GM18861 (cell line): ENCODE measurements at regions not wholly inside any gene's neighbourhood (a gene's known extent, or its start where the extent isn't known, plus 50 kb on each side); places are given as distances from the start of the nearest gene placed in this dataset.
"Not testable (repeated sequence)": the region's sequence is repeated elsewhere in the genome, so short reads cannot be mapped to it uniquely, and the experiment has no call there.

Experiments used
- ATAC-seq: cut with Tn5 transposase; IDR thresholded peaks from one replicate; pipeline ENCODE4 v1.9.1; 2021; ENCODE audit not compliant: unreplicated experiment

DNA sequence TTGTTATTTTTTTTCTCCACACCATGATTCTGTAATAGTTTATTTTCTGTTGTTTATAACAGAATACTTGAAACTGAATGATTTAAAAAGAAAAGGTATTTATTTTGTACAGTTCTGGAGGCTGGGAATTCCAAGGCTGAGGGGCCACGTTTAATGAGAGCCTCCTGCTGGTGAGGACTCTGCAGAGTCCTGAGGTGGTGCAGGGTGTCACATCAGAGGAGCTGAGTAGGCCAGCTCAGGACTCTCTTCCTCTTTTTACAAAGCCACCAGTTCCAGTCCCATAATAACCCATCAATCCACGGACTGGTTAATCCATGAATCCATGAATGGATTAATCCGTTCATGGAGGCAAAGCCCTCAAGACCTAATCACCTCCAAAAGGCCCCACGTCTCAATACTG lies 71.6 kb downstream of the TFAP2A start:
- no peak for ATAC-seq

DNA sequence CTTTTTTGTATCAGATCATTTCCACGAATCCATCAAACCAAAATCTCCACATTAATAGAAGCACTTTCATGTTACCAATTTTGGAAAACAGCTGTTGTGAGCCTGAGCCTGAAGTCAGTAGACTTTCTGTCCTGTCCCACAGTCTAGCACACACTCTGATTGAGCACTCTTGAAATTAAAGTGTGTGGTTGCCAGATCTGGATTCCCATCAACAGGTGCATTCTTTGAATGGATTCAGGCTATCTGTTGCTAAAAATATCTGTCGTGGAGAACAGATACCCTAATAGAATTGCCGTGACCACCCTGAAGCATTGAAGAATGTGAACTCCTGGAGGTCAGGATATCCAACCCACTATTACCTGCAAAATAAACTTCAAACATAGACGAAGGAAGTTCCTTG lies 73.3 kb downstream of the TFAP2A start:
- ATAC-seq: no peak

DNA sequence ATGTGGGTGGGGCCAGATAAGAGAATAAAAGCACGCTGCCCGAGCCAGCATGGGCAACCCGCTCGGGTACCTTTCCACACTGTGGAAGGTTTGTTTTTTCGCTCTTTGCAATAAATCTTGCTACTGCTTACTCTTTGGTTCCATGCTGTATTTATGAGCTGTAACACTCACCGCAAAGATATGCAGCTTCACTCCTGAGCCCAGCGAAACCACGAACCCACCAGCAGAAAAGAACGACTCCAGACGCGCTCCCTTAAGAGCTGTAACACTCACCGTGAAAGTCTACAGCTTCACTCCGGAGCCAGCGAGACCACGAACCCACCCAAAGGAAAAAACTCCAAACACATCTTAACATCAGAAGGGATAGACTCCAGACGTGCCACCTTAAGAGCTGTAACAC lies 76.7 kb downstream of the TFAP2A start:
- no peak for ATAC-seq

- ATAC-seq: not testable (repeated sequence)
Measured at GRCh38 chr6:10337376-10337775, 77.5 kb downstream of the TFAP2A start.

DNA sequence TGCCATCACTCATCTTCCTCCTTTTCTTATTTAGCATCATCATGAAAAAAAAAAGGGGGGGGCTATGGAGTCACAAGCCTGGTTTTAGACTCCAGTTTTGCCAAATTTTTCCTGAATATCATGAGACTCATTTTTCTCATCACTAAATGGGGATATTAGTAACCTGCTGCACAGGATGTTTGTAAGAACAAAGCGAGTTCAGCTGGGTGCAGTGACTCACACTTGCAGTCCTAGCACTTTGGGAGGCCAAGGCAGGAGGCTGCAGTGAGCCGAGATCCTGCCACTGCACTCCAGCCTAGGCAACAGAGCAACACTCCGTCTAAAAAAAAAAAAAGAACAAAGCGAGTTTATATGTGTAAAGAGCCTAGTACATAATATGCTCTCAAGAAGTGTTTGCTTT lies 82.8 kb downstream of the TFAP2A start:
- ATAC-seq: no peak

- ATAC-seq: no peak
Measured at GRCh38 chr6:10331334-10331968, 83.4 kb downstream of the TFAP2A start.

DNA sequence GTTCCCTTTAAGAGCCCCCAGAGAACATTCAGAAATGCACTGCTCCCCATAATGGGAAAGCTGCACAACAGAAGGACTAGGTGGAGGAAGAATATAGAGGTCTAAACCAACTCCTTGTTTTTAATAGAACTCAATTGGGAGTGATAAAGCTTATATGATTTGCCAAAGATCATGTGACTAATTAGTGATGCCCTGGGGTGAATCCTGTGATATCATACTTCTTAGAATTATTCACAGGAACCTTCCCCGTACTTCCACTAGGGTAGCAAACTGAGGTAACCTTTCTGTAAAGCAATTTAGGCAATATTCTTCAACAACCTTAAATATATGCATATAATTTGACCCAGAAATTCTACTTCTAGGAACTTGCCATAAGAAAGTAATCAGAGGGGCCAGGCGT lies 84.4 kb downstream of the TFAP2A start:
- no peak for ATAC-seq

GRCh38 chr6:10323018-10323417 lies 91.9 kb downstream of the TFAP2A start:
- no peak for ATAC-seq

- no peak for ATAC-seq
Measured at GRCh38 chr6:10320291-10320690, 94.6 kb downstream of the TFAP2A start.

DNA sequence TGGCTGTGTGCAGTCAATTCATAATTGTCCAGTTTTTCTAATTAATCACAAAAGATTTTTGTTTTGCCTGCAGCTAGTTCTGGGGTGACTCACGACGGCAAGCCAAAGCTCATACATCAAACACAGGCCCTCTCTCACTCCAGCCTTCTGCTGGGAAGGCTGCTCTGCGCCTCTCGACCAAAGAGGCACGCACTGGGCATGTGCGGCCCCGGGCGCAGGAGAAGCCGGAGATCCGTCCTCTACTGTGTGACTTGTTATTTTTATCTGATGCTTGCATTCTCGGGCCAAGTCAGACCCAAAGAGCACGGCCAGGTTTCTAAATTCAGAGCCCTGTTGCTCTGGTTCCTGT lies 98.5 kb downstream of the TFAP2A start:
- no peak for ATAC-seq

DNA sequence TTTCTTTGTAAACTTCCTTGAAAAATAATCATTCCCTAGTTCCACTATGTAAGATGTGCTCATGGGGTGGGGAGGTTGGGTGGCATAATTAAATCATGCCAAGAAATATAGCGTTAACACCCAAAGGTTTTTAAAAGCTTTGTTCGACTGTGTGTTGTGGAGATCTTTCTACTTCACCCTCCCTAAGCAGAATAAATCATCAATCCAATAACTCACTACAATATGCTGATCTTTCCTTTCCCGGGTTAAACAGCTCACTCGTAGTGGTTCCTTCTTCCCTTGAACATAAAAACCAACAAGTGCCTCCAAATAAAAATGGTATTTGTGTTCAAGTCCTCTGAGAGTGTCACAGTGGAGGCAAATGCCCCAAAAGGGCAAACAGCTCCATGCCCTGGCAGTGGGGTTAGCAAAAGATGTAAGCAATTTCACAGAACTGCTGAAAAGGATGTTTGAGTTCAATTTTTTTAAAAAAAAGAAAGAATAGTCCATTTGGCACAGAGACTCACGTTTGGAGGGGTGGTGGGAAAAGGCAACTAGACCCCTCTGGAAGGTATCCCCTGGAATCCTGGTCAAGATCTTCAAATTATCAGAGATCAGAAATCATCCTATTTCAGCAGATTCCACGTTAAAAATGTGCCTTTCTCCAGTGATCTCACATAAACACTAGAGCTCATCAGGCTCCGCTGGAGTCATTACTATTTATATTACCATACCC lies 99.1 kb downstream of the TFAP2A start:
- no peak for ATAC-seq

DNA sequence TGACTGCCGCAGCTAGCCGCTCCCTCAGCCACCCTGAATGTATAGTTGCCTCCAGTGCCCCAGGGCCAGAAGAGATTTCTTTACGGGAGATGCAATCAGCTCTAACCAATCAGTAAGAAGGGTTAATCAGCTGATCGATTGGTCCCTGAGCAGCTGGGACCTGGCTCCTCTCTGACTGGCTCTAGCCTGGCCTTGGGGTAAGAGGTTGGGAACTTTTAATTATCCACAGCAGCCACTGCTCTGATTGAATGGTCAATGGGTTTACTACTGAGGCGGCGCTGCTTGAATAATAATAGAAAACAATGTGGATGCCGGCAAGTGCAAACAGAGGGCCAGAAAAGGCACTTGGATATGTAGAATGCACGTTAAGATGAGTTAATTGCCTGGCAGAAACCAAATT lies 99.8 kb downstream of the TFAP2A start:
- ATAC-seq: no peak

- no peak for ATAC-seq
Measured at GRCh38 chr6:10314163-10314955, 100.5 kb downstream of the TFAP2A start.

DNA sequence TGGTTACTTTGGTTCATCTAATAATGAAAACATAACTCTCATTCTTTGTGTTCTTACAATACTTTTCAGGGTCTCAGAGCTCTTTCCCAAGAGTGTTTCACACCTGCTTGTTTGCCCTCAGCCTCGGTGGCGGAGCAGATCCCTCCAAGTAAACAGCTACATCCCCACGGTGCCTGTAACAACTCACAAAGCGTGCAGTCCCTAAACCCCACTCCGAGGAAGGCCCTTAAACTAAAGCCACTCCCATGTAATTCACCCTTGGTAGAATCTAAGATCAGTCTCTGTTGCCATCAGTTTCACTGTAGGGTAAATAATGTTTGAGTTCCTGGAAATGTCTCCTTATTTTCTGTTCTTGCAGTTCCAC lies 101.1 kb downstream of the TFAP2A start:
- ATAC-seq: no peak

GRCh38 chr6:10312445-10312844 lies 102.4 kb downstream of the TFAP2A start:
- no peak for ATAC-seq

GRCh38 chr6:10311546-10312405 lies 103.1 kb downstream of the TFAP2A start:
- ATAC-seq: not testable (repeated sequence)

DNA sequence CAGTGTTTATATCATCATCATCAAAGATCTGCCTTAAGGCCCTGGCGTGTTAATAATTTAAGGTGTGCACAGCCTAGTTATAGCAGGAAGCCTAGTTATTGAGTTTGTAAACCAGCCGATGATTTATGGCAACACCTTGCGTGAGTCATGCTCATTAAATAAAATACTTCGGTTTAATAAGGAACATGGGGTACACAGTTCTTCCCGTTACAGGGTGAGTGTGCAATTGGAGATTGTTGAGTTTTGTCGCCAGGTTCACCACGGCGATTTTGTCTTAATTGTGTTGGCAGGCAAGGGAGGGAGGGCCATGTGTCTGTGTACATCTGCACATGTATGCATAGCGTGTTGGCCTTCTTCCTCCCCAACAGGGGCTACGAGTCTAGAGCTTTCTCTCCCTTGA lies 104.0 kb downstream of the TFAP2A start:
- ATAC-seq: no peak

DNA sequence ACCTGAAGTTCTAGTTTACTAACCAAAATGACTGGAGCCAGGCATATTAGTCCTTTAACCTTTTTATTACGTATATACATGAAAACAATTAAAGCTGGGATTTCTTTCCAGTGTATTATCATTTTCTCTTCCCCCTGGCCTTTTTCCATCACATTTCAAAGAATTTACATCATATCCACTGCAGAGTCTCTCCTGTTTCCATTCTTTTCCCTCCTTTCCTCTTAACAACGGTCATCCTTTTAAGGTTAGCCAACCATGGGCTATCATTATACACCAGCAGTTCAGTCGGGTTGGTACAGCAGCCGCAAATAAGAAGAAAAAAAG lies 104.6 kb downstream of the TFAP2A start:
- ATAC-seq: no peak

DNA sequence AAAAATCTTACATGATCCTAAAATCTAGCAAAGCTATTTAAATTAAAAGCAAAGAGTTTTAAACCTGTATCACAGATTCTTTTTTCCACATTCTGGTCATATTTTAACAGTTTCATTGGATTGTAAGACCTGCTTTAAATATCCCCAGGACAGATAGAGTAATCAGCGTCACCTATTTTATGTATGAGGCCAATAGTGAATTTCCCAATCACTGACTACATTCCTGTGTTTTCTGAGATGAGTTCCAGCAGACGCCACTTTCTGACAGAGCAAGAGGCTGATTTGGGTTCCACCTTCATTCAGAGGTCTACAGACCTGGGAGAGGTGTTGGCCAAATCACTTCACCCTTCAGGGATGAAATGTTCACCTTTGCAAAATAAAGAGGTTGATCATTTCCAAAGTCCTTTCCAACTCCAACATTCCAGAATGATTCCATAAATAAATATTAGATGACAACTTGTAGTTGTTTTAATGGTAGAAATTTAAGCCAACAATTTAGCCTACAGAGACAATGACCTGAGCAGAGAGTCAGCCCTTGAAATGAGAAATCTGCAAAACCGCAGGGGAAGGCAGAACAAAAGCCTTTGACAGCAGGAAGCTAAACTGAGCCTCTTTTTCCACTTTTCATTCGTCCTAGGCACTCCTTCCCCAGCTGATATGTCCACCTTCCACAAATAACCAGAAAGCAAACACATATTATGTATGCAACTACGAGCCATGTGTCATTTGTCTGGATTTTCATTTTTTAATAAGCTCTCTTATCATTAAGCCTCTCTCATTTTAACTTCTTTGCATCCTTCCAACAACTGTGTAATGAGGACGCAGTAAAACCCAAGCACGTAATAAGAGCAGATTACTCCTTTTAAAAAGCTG lies 105.2 kb downstream of the TFAP2A start:
- no peak for ATAC-seq

DNA sequence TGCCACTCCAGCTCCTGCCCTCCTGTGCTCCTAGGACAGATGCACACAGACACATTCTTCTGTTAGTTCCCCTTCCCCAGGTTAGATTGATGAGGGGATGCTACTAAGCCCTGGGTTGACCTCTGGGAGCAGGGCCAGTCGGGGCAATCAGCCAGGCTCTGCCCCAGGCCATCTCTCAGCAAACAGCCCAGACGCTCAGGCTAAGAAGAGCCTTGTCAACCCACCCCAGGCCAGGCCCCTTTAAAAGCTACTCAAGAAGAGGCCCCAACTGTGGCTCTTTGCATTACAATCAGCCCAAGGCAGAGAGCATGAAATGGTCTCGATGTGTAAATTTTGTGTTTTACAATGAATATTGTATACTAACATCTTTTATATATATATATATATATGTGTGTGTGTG lies 107.4 kb downstream of the TFAP2A start:
- ATAC-seq: no peak

- no peak for ATAC-seq
Measured at GRCh38 chr6:10307028-10307427, 107.8 kb downstream of the TFAP2A start.
